CD4-positive, alpha-beta T cell treated with Interleukin-1 beta for 1 hour (primary cell): ENCODE measurements at regions not wholly inside any gene's neighbourhood (a gene's known extent, or its start where the extent isn't known, plus 50 kb on each side); places are given as distances from the start of the nearest gene placed in this dataset.
"Not testable (repeated sequence)": the region's sequence is repeated elsewhere in the genome, so short reads cannot be mapped to it uniquely, and the experiment has no call there.

Experiments used
- DNase-seq, 2 donors: peaks; one replicate each; pipeline ENCODE4 v3.0.0-alpha.2; 2020 to 2022

- DNase-seq = no peak
These were observed 105.4 kb downstream of the TTC8 start for GRCh38 chr14:88929656-88930436.

- no peak for DNase-seq
These were observed 107.1 kb downstream of the TTC8 start for GRCh38 chr14:88931321-88932110.

GRCh38 chr14:88933191-88933590 lies 108.7 kb downstream of the TTC8 start:
- DNase-seq = no peak

GRCh38 chr14:88934351-88934806 lies 109.9 kb downstream of the TTC8 start:
- DNase-seq = no peak

GRCh38 chr14:88935083-88935482 lies 110.6 kb downstream of the TTC8 start:
- DNase-seq = no peak

- DNase-seq = no peak
These were observed 113.3 kb downstream of the TTC8 start for GRCh38 chr14:88937706-88938105.

- no peak for DNase-seq
These were observed 116.2 kb downstream of the TTC8 start for GRCh38 chr14:88940671-88941070.

- DNase-seq = no peak
These were observed 117.0 kb downstream of the TTC8 start for GRCh38 chr14:88941414-88941813.

GRCh38 chr14:88947646-88948598 lies 123.5 kb downstream of the TTC8 start:
- DNase-seq = no peak

- DNase-seq = no peak
These were observed 125.6 kb downstream of the TTC8 start for GRCh38 chr14:88950069-88950468.

- DNase-seq = no peak
These were observed 126.9 kb downstream of the TTC8 start for GRCh38 chr14:88951370-88951769.

GRCh38 chr14:88952901-88953300 lies 128.4 kb downstream of the TTC8 start:
- no peak for DNase-seq

- DNase-seq = no peak
These were observed 131.0 kb downstream of the TTC8 start for GRCh38 chr14:88955455-88955854.

GRCh38 chr14:88960496-88960895 lies 136.0 kb downstream of the TTC8 start:
- no peak for DNase-seq

- no peak for DNase-seq
These were observed 136.8 kb downstream of the TTC8 start for GRCh38 chr14:88961214-88961613.

GRCh38 chr14:88962356-88962755 lies 137.9 kb downstream of the TTC8 start:
- DNase-seq = no peak

GRCh38 chr14:88967299-88967698 lies 142.8 kb downstream of the TTC8 start:
- DNase-seq = no peak

GRCh38 chr14:88975043-88975830 lies 150.8 kb downstream of the TTC8 start:
- no peak for DNase-seq

- no peak for DNase-seq
These were observed 151.5 kb downstream of the TTC8 start for GRCh38 chr14:88975926-88976325.

- not testable (repeated sequence) for DNase-seq
These were observed 156.5 kb downstream of the TTC8 start for GRCh38 chr14:88980907-88981306.

GRCh38 chr14:88981948-88982347 lies 157.5 kb downstream of the TTC8 start:
- no peak for DNase-seq

- DNase-seq = no peak
These were observed 159.3 kb downstream of the TTC8 start for GRCh38 chr14:88983755-88984154.
